ENCODE measurements at regions not wholly inside any gene's neighbourhood (a gene's known extent, or its start where the extent isn't known, plus 50 kb on each side); places are given as distances from the start of the nearest gene placed in this dataset.

DNA sequence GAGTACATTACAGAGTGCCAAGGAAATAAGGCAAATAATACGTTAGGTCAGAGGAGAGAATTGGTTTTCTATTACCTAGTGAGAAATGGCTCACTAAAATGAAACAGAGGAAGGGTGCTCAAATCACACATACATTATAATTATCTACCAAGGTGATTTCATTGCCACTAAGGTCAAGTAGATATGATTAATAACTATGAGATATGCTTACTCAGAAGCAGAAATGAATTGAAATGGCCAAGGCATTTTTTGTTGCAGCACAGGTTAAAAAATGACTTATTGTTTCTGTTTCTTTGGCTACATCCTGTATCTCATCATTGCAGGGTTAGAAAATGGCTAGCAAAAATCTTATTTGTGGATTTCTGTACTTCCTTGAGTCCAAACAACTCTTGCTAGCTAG, 154.5 kb upstream of the GORAB start (continued):
- no peak for TF ChIP-seq SAP30 (IDR thresholded peaks at IDR 0.05; ENCODE audit: insufficient read depth, insufficient replicate concordance, low read length)
- no peak for TF ChIP-seq BRCA1 (IDR thresholded peaks at IDR 0.05; ENCODE audit: low read depth, low read length)
- TF ChIP-seq CEBPB (IDR thresholded peaks at IDR 0.05; ENCODE audit: low read depth, low read length) = no peak

Data from H1 (cell line).